ENCODE measurements at regions not wholly inside any gene's neighbourhood (a gene's known extent, or its start where the extent isn't known, plus 50 kb on each side); places are given as distances from the start of the nearest gene placed in this dataset.

DNA sequence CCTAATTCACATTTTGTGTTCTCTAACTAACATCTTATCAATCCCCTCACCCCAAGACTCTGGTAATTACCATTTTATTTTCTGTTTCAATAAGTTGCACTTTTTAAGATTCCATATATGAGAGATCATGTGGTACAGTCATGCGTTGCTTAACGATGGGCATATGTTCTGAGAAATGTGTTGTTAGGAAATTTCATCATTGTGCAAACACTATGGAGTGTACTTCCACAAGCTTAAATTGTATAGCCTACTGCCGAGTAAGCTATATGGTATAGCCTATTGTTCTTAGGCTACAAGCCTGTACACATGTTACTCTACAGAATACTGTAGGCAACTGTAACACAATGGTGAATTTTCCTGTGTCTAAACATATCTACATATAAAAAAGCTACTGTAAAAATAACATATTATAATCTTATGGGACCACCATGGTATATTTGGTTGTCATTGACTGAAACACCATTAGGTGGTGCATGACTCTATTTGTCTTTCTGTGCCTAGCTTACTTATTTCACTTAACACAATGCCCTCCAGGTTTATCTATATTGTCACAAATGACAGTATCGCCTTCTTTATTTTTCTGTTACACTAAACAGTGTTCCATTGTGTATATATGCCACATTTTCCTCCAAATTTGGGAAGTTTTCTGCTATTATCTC lies 473.4 kb upstream of the LMO3 start:
- TF ChIP-seq, protein P1, sequence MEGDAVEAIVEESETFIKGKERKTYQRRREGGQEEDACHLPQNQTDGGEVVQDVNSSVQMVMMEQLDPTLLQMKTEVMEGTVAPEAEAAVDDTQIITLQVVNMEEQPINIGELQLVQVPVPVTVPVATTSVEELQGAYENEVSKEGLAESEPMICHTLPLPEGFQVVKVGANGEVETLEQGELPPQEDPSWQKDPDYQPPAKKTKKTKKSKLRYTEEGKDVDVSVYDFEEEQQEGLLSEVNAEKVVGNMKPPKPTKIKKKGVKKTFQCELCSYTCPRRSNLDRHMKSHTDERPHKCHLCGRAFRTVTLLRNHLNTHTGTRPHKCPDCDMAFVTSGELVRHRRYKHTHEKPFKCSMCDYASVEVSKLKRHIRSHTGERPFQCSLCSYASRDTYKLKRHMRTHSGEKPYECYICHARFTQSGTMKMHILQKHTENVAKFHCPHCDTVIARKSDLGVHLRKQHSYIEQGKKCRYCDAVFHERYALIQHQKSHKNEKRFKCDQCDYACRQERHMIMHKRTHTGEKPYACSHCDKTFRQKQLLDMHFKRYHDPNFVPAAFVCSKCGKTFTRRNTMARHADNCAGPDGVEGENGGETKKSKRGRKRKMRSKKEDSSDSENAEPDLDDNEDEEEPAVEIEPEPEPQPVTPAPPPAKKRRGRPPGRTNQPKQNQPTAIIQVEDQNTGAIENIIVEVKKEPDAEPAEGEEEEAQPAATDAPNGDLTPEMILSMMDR (IDR thresholded peaks at IDR 0.05) = no peak
- TF ChIP-seq POLR2A (IDR thresholded peaks at IDR 0.05) (no peak), POLR2AphosphoS5 (IDR thresholded peaks at IDR 0.05) (no peak)
